Heart left ventricle (tissue), 16 donors: ENCODE measurements at regions not wholly inside any gene's neighbourhood (a gene's known extent, or its start where the extent isn't known, plus 50 kb on each side); places are given as distances from the start of the nearest gene placed in this dataset.
A peak's percentile ranks its signal among the peaks of the same experiment; 100 is the strongest.

Source experiments
- ATAC-seq, 4 donors: fragments of 200-7000 bp; cut with Tn5 transposase; one replicate each; pipeline ENCODE4 v1.9.1; 2020 to 2022; ENCODE audit warnings: moderate library complexity in 4 of 4, mild to moderate bottlenecking in 3 of 4, moderate number of reproducible peaks in 1 of 4
- DNase-seq, 5 donors: peaks; one replicate each; pipeline ENCODE4 v3.0.0-alpha.2; 2020
- H3K27ac ChIP-seq, 12 donors: fragments of 200-600 bp; sonication (generic) in 4 of 12; one replicate each; pipeline versions ENCODE4 v1.5.0 to v1.8.0; 2016 to 2022; ENCODE audit warnings: mild to moderate bottlenecking in 2 of 12
- H3K27me3 ChIP-seq, 9 donors: fragments of 200-600 bp; sonication (generic) in 2 of 9; one replicate each; pipeline versions ENCODE4 v1.5.1 to v1.8.0; 2016 to 2022; ENCODE audit warnings: mild to moderate bottlenecking in 3 of 9
- H3K36me3 ChIP-seq, 9 donors: fragments of 200-600 bp; sonication (generic) in 2 of 9; one replicate each; pipeline versions ENCODE4 v1.5.0 to v1.8.0; 2018 to 2022; ENCODE audit warnings: mild to moderate bottlenecking in 2 of 9
- H3K4me1 ChIP-seq, 12 donors: fragments of 200-600 bp; sonication (generic) in 4 of 12; one replicate each; pipeline versions ENCODE4 v1.5.0 to v1.8.0; 2016 to 2022; ENCODE audit warnings: mild to moderate bottlenecking in 3 of 12
- H3K4me3 ChIP-seq, 12 donors: fragments of 200-600 bp; sonication (generic) in 4 of 12; one replicate each; pipeline versions ENCODE4 v1.5.0 to v1.8.0; 2017 to 2022; ENCODE audit warnings: mild to moderate bottlenecking in 9 of 12, moderate library complexity in 4 of 12
- H3K9me3 ChIP-seq, 12 donors: fragments of 200-600 bp; sonication (generic) in 4 of 12; one replicate each; pipeline versions ENCODE4 v1.5.0 to v1.8.0; 2016 to 2022; ENCODE audit warnings: mild to moderate bottlenecking in 1 of 12
- CTCF ChIP-seq, 12 donors: fragments of 200-600 bp; sonication (generic) in 4 of 12; IDR thresholded peaks; one replicate each; pipeline versions ENCODE4 v1.5.0 to v1.8.0; 2018 to 2022; ENCODE audit warnings: antibody characterized with exemption in 12 of 12, mild to moderate bottlenecking in 5 of 12
- POLR2A ChIP-seq, 2 donors: fragments of 450-650 bp; IDR thresholded peaks; one replicate each; pipeline ENCODE4 v1.6.1; 2017; ENCODE audit warnings: antibody characterized with exemption in 2 of 2, mild to moderate bottlenecking in 2 of 2, moderate library complexity in 2 of 2
- WGBS, 4 donors: extraction: QIAGEN DNeasy Blood & Tissue Kit in 2 of 4; methylation state at CpG; one replicate each; pipeline versions ENCODE4 v1.1.5 to v1.1.7; 2013 to 2018; 5-methylcytosine and 5-hydroxymethylcytosine counted together
- intact Hi-C, 10 donors: fragments of 100-400 bp; cut with DNase I; formaldehyde crosslinking; loops; one replicate each; pipeline versions ENCODE4 v1.11.1 to v1.14.2; 2022
- donor health status: ischemic (EF 13 %, LVEDD 7.1; RV severe dilation, severe dysfunction).
- donor health status: healthy with polysubstance abuse.
- donor health status: DM: no; HTN: yes; CAD: no.
- donor health status: DM: no; HTN: no; CAD: no.
- donor health status: ischemic (EF 25% LVEDD 6.9; RV normal size, moderate dysfunction).
- donor health status: ischemic (EF 25% LVEDD 5.7; RV mildly dilated, moderate dysfunction).
- donor health status: healthy.
- donor health status: DM: yes; HTN: yes; CAD: no.
- donor health status: ischemic (EF 35%, LVEDD 5.7; RV mildly dilated, moderate dysfunction).
- donor health status: nonischemic (EF 11% LVEDD 7.7; RV severe dilation, severe dysfunction).
- donor health status: DM: yes; HTN: yes; CAD: no.
- donor health status: PGD.
- donor health status: ischemic (EF 29% LVEDD 5.4; RV normal size, mild dysfunction).
- donor health status: nonischemic (EF 23%, LVEDD 6.1; RV moderate dilation, normal function).

DNA sequence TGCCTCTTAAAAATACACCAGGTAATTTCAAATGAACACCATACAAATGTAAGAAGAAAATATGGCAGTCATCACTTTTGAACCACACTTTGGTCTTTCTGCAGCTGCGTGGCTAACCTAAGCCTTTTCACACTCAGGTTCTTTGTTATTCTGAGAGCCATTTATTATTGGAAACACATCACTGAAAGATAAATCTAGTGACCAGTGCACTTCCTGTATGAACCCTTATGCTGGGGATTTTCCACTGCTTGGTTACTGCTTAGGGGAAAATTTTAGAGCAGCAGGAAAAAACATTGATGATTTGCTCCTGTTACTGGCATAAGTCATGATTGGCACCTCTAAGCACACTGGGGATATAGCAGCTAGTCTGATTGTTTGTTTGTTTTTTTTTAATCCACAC lies 58.6 kb upstream of the RANBP3L start:
- TF ChIP-seq CTCF (IDR thresholded peaks at IDR 0.05) = no peak
- no peak for ATAC-seq
- Histone ChIP-seq H3K9me3 (no peaks in the 10 kb centered on the region), H3K4me1 (peaks cover 0 to 21% (median 0%) of the 10 kb centered on the region in 12 donors), H3K36me3 (no peaks in the 10 kb centered on the region), H3K27ac (no peak overlapping the region), H3K4me3 (no peak overlapping the region), H3K27me3 (no peaks in the 10 kb centered on the region)
- no peak for DNase-seq
- intact Hi-C loops = no loop called here
- 33 to 48% (median 35%) methylated on average over 1 of the region's 1 CpG for WGBS, 4 donors

DNA sequence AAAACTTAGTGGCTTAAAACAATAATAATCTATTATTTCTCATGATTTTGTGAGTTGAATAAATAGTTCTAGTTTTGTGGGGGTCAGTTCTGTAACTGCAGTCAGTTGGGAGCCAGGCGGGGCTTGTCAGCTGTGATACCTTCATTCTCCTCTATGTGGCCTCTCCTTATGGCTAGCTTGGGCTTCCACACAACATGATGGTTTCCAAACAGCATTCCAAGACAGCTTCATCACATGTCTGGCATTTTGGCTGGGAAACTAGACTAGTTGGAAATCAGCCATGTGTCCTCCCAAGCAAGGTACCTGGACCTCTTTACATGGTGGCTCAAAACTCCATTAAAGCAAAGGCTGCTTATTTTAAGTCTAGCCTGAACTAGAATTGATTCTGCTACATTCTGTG lies 61.4 kb upstream of the RANBP3L start:
- Histone ChIP-seq H3K4me1 (peaks cover 0 to 29% (median 0%) of the 10 kb centered on the region in 12 donors), H3K36me3 (no peaks in the 10 kb centered on the region), H3K4me3 (no peak overlapping the region), H3K27ac (no peak overlapping the region), H3K27me3 (no peaks in the 10 kb centered on the region), H3K9me3 (no peaks in the 10 kb centered on the region)
- no peak for TF ChIP-seq POLR2A (IDR thresholded peaks at IDR 0.05)
- peak in 1 of 4 donors; percentile 80 for ATAC-seq
- WGBS, 4 donors = 89 to 96% (median 93%) methylated on average over 1 of the region's 1 CpG
- DNase-seq = no peak
- intact Hi-C loops = no loop called here

- Histone ChIP-seq H3K4me3 (no peak overlapping the region), H3K36me3 (no peaks in the 10 kb centered on the region), H3K4me1 (peaks cover 0 to 27% (median 0%) of the 10 kb centered on the region in 12 donors), H3K27ac (no peak overlapping the region), H3K9me3 (no peaks in the 10 kb centered on the region), H3K27me3 (no peaks in the 10 kb centered on the region)
- intact Hi-C loops = no loop called here
- DNase-seq (no peak), ATAC-seq (peak in 2 of 4 donors; percentile 26 to 77)
- WGBS, 4 donors = 59 to 68% (median 66%) methylated on average over 2 of the region's 2 CpGs
- no peak for TF ChIP-seq CTCF (IDR thresholded peaks at IDR 0.05)
- TF ChIP-seq POLR2A (IDR thresholded peaks at IDR 0.05) = no peak
Observed at GRCh38 chr5:36363744-36364143, 62.0 kb upstream of the RANBP3L start.

- WGBS, 4 donors = 53 to 92% (median 68%) methylated on average over 4 of the region's 4 CpGs
- peaks cover 0 to 20% (median 0%) of the 10 kb centered on the region in 12 donors for H3K4me1 ChIP-seq
- H3K4me3 ChIP-seq = no peak overlapping the region
- no peaks in the 10 kb centered on the region for H3K27me3 ChIP-seq
- ATAC-seq (no peak), DNase-seq (no peak)
- intact Hi-C loops = no loop called here
- TF ChIP-seq POLR2A (IDR thresholded peaks at IDR 0.05) = no peak
- no peak for TF ChIP-seq CTCF (IDR thresholded peaks at IDR 0.05)
- no peaks in the 10 kb centered on the region for H3K9me3 ChIP-seq
- H3K36me3 ChIP-seq = no peaks in the 10 kb centered on the region
- no peak overlapping the region for H3K27ac ChIP-seq
Observed at GRCh38 chr5:36364473-36364872, 62.8 kb upstream of the RANBP3L start.

DNA sequence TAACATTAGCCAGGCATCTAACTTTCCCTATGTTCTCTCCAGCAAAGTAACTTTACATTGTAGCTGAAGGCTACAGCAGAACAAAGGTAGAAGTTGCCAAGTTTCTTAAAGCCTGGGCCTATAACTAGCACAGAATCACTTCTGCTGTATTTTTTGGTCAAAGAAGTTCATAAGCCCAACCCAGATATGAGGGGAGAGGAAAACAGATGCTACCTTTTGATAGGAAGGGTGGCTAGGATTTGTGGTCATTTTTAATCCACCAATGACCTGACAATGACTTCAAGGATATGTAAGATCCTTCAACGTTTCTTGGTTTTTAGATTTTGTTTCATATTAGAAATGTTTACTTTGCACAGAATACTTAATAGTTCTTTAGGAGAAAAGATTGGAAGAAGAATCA lies 64.2 kb upstream of the RANBP3L start:
- TF ChIP-seq CTCF (IDR thresholded peaks at IDR 0.05) = no peak
- no peak for TF ChIP-seq POLR2A (IDR thresholded peaks at IDR 0.05)
- no peaks in the 10 kb centered on the region for H3K9me3 ChIP-seq
- peaks cover 0 to 19% (median 0%) of the 10 kb centered on the region in 12 donors for H3K4me1 ChIP-seq
- no peak overlapping the region for H3K4me3 ChIP-seq
- intact Hi-C loops = no loop called here
- no peak overlapping the region for H3K27ac ChIP-seq
- no peaks in the 10 kb centered on the region for H3K36me3 ChIP-seq
- no peaks in the 10 kb centered on the region for H3K27me3 ChIP-seq
- WGBS, 4 donors = 54 to 70% (median 68%) methylated on average over 1 of the region's 1 CpG
- DNase-seq = no peak
- ATAC-seq = no peak
